Esophagus (tissue), 2 donors: ENCODE measurements at regions not wholly inside any gene's neighbourhood (a gene's known extent, or its start where the extent isn't known, plus 50 kb on each side); places are given as distances from the start of the nearest gene placed in this dataset.

Experiments
- H3K27ac ChIP-seq, 2 donors: one replicate each; pipeline ENCODE4 v1.5.1; 2013; ENCODE audit warnings: low read depth in 2 of 2, mild to moderate bottlenecking in 2 of 2, inconsistent platforms in 1 of 2, low read length in 1 of 2, moderate library complexity in 1 of 2
- H3K27me3 ChIP-seq, 2 donors: one replicate each; pipeline ENCODE4 v1.6.1; 2013; ENCODE audit warnings: low read length in 2 of 2, control low read depth in 1 of 2, mild to moderate bottlenecking in 1 of 2; ENCODE audit not compliant: insufficient read depth in 2 of 2, control insufficient read depth in 1 of 2
- H3K36me3 ChIP-seq, 2 donors: one replicate each; pipeline ENCODE4 v1.6.1; 2013; ENCODE audit warnings: low read length in 1 of 2; ENCODE audit not compliant: control insufficient read depth in 2 of 2, insufficient read depth in 2 of 2
- H3K4me1 ChIP-seq, 2 donors: one replicate each; pipeline ENCODE4 v1.6.1; 2013; ENCODE audit warnings: low read length in 1 of 2; ENCODE audit not compliant: control insufficient read depth in 2 of 2, insufficient read depth in 2 of 2
- H3K4me3 ChIP-seq, 2 donors: one replicate each; pipeline ENCODE4 v1.5.1; 2013; ENCODE audit warnings: low read length in 2 of 2, mild to moderate bottlenecking in 2 of 2, low read depth in 1 of 2, moderate library complexity in 1 of 2
- H3K9me3 ChIP-seq, 2 donors: one replicate each; pipeline ENCODE4 v1.6.1; 2013; ENCODE audit warnings: mild to moderate bottlenecking in 2 of 2, low read depth in 1 of 2, low read length in 1 of 2, moderate library complexity in 1 of 2; ENCODE audit not compliant: control insufficient read depth in 2 of 2, insufficient read depth in 1 of 2
- WGBS, 2 donors: extraction: QIAGEN DNeasy Blood & Tissue Kit; methylation state at CpG; one replicate each; pipeline ENCODE4 v1.1.7; 2013; 5-methylcytosine and 5-hydroxymethylcytosine counted together
- donor health status: healthy with polysubstance abuse.
- donor health status: Bipolar disorder and iron deficiency.

DNA sequence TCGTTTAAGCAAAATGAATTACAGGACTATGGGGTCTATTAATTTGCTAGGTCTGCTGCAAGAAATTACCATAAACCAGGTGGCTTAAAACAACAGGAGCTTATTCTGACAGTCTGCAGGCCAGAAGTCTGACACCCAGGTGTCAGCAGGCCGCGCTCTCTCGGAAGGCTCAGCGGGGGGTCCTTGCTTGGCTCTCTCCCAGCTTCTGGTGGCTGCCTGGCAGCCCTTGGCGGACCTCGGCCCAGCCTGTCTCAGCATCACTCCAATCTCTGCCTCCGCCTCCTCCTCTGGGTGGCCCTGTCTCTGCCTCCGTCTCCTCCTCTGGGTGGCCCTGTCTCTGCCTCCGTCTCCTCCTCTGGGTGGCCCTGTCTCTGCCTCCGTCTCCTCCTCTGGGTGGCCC is 580.5 kb upstream of the FAT1 start:
- Histone ChIP-seq H3K27ac (no peak overlapping the region), H3K36me3 (no peaks in the 10 kb centered on the region), H3K4me1 (no peaks in the 10 kb centered on the region), H3K4me3 (no peak overlapping the region), H3K9me3 (no peaks in the 10 kb centered on the region), H3K27me3 (no peaks in the 10 kb centered on the region)
- WGBS, 2 donors, result 85 to 89% methylated on average over 10 of the region's 11 CpGs

DNA sequence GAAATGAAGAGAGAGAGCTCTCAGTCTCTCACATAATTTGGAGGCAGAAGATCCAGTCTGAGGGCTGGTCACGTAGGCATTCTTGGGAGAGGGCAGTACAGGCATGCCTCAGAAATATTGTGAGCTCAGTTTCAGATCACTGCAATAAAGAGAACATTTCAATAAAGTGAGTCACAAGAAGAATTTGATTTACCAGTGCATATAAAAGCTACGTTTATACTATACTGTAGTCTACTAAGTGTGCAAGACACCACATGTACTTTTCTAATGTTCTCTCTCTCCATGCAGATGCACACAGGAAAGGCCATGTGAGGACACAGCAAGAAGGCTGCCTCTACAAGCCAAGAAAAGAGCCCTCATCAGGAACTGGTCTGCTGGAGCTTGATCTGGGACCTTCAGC is 583.5 kb upstream of the FAT1 start:
- Histone ChIP-seq H3K27ac (no peak overlapping the region), H3K9me3 (no peaks in the 10 kb centered on the region), H3K4me3 (no peak overlapping the region), H3K4me1 (no peaks in the 10 kb centered on the region), H3K27me3 (no peaks in the 10 kb centered on the region), H3K36me3 (no peaks in the 10 kb centered on the region)
- WGBS, 2 donors, result 44 to 68% methylated on average over 2 of the region's 2 CpGs

DNA sequence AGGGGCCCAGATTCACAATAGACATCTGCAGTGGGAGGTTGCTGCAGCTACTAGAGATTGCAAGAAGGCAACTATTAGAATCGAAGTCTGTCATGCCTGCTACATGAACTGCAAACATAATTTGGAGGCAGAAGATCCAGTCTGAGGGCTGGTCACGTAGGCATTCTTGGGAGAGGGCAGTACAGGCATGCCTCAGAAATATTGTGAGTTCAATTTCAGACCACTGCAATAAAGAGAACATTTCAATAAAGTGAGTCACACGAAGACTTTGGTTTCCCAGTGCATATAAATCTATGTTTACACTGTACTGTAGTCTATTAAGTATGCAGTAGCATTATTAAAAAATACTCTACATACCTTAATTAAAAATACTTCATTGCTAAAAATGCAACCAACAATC is 585.8 kb upstream of the FAT1 start:
- Histone ChIP-seq H3K4me3 (no peak overlapping the region), H3K27ac (no peak overlapping the region), H3K36me3 (no peaks in the 10 kb centered on the region), H3K4me1 (no peaks in the 10 kb centered on the region), H3K9me3 (no peaks in the 10 kb centered on the region), H3K27me3 (no peaks in the 10 kb centered on the region)
- WGBS, 2 donors, result 49 to 62% methylated on average over 3 of the region's 3 CpGs

DNA sequence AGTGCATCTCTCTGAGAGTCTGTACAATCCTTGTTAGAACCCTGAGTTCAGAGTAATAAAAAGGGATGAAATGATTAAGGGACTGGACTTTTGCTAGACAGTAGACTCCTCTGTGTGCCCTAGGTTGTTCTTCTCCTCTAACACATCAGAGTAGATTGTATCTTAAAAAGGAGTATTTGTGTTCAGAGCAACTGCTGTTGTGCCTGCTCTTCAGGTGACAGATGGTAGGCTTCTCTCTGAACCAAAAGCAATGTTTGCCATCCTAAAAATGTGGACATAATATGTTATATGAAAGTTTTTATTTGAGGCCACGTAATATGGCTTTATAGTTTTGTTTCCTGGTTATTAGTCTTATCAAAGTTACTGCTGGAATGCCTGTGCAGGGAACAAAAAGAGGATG is 588.6 kb upstream of the FAT1 start:
- Histone ChIP-seq H3K27ac (no peak overlapping the region), H3K9me3 (no peaks in the 10 kb centered on the region), H3K4me3 (no peak overlapping the region), H3K27me3 (no peaks in the 10 kb centered on the region), H3K4me1 (no peaks in the 10 kb centered on the region), H3K36me3 (no peaks in the 10 kb centered on the region)
- WGBS, 2 donors, result 72 to 74% methylated on average over 1 of the region's 1 CpG

DNA sequence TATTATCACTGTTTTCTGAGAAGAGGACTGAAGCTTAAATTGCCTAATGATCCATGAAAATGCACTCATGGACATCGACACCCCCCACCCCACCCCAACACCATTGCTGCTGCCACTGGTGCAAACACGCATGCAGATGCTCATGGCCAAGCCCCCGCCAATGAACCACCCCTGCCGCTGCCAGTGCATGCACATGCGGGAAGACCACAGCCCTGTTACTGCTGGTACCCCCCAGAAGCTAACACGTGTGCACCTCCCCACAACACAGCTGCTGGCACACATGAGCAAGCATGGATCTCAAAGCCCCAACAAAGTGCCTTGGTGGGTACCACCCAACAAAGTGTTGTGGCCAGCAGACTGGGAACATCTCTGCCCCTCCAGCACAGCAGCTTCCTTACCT is 594.1 kb upstream of the FAT1 start:
- 93 to 95% methylated on average over 6 of the region's 6 CpGs for WGBS, 2 donors
- H3K4me1 ChIP-seq, result no peaks in the 10 kb centered on the region
- no peaks in the 10 kb centered on the region for H3K9me3 ChIP-seq
- H3K27ac ChIP-seq, result no peak overlapping the region
- H3K4me3 ChIP-seq, result no peak overlapping the region
- H3K36me3 ChIP-seq, result no peaks in the 10 kb centered on the region
- no peaks in the 10 kb centered on the region for H3K27me3 ChIP-seq

DNA sequence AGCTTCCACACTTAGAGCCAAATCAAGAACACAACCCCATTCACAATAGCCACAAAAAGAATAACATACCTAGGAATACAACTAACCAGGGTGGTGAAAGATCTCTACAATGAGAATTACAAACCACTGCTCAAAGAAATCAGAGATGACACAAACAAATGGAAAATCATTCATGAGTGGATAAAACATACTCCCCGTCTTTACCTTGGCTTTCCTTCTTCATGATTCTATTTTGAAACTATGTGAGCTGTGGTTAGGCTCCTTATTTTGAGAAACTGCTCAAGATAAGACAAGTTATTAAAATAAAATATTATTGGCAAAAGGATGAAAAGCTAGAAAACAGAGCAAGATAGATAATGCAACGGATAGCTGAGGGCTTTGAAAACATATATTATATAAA is 598.1 kb upstream of the FAT1 start:
- Histone ChIP-seq H3K36me3 (no peaks in the 10 kb centered on the region), H3K4me3 (no peak overlapping the region), H3K27me3 (no peaks in the 10 kb centered on the region), H3K9me3 (no peaks in the 10 kb centered on the region), H3K27ac (no peak overlapping the region), H3K4me1 (no peaks in the 10 kb centered on the region)
- 70 to 74% methylated on average over 2 of the region's 2 CpGs for WGBS, 2 donors

DNA sequence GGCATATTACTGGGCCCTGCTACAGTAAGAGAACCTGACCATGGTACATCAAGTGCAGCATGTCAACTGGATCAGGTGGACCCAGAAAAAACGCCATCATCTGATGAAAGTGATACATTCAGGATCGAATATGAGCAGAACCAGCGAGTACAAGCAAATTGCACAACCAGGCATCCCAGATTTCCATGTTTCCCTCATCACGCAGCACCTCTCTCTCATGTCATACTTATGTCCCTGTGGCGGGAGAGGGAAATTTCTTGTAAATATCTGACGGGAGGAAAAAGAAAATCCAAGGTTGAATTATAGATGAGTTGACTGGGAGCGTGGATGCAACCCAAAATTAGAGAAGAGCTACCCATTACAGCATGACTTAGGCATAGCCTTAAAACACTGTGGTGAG is 608.5 kb upstream of the FAT1 start:
- no peaks in the 10 kb centered on the region for H3K4me1 ChIP-seq
- no peaks in the 10 kb centered on the region for H3K27me3 ChIP-seq
- H3K9me3 ChIP-seq, result no peaks in the 10 kb centered on the region
- no peaks in the 10 kb centered on the region for H3K36me3 ChIP-seq
- H3K27ac ChIP-seq, result no peak overlapping the region
- no peak overlapping the region for H3K4me3 ChIP-seq
- 88 to 93% methylated on average over 7 of the region's 7 CpGs for WGBS, 2 donors

DNA sequence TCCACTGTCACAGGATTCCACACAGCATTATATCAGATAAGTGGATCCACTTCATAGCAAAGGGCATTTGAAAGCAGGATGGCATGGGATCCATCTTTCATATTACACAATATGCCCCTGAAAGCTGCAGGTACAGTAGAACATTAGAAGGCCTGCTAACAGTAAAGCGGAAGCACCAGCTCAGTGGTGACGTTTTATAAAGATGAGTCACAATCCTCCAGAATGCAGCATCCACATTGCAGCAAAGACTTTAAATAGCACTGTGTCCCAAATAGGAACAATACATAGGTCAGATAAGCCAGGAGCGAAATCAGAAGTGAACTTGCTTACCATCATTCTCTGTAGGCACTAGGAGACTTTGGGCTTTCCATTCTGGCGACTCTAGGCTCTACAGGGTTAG is 609.5 kb upstream of the FAT1 start:
- Histone ChIP-seq H3K4me1 (no peaks in the 10 kb centered on the region), H3K9me3 (no peaks in the 10 kb centered on the region), H3K36me3 (no peaks in the 10 kb centered on the region), H3K27ac (no peak overlapping the region), H3K27me3 (no peaks in the 10 kb centered on the region), H3K4me3 (no peak overlapping the region)
- WGBS, 2 donors, result 87 to 89% methylated on average over 4 of the region's 4 CpGs

DNA sequence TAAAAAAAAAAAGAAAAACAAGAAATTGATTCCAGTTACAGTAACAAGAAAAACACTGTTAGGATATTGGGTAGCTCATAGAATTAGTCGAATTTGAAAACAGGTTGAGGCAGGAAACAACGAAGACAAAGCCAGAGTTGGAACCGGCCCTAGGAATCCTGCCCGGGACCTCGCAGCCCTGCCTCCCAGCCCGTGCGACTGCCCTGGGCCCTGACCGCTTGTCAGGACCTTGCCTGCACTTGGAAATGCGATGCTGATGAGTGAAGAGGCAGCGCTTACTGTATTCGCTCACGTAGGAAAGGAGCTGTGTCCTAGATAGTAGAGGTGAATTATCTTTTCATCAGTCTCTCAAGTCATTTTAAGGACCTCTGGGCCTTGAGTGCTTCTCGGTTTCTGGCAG is 611.7 kb upstream of the FAT1 start:
- H3K4me1 ChIP-seq, result no peaks in the 10 kb centered on the region
- no peaks in the 10 kb centered on the region for H3K27me3 ChIP-seq
- H3K4me3 ChIP-seq, result no peak overlapping the region
- no peak overlapping the region for H3K27ac ChIP-seq
- no peaks in the 10 kb centered on the region for H3K9me3 ChIP-seq
- no peaks in the 10 kb centered on the region for H3K36me3 ChIP-seq
- 80% methylated on average over 13 of the region's 13 CpGs for WGBS, 2 donors

DNA sequence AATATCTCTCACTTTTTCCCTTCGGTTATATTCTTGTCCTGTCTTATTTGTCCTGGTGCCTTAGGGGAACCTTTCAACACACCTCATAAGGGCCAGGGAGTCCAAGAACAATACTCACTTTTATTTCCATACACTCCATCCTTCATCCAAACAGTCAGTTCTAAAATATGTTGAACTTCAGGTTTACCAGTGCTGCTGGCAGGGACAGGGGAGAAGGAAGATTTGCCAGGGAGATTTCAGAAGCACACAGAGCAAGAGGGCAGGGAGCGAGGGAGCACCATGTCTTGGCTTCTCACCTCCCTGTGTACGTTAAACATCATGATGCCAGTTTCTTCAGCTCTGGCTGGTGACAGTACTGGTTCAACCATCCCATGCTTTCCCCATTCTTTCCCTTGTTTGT is 631.1 kb upstream of the FAT1 start:
- H3K4me1 ChIP-seq, result no peaks in the 10 kb centered on the region
- WGBS, 2 donors, result 32 to 47% methylated on average over 3 of the region's 3 CpGs
- no peaks in the 10 kb centered on the region for H3K36me3 ChIP-seq
- no peak overlapping the region for H3K27ac ChIP-seq
- no peaks in the 10 kb centered on the region for H3K27me3 ChIP-seq
- H3K4me3 ChIP-seq, result no peak overlapping the region
- no peaks in the 10 kb centered on the region for H3K9me3 ChIP-seq
